LHCN-M2 (cell line): ENCODE measurements at regions not wholly inside any gene's neighbourhood (a gene's known extent, or its start where the extent isn't known, plus 50 kb on each side); places are given as distances from the start of the nearest gene placed in this dataset.

Experiments
- DNase-seq: peaks from one replicate; pipeline ENCODE4 v3.0.0-alpha.2; 2012; ENCODE audit warnings: low read depth

GRCh38 chr4:120977435-120977997, 55.0 kb upstream of the PRDM5 start:
- DNase-seq: peak; percentile 62

- no peak for DNase-seq
Measured at GRCh38 chr4:120973207-120973606, 50.7 kb upstream of the PRDM5 start.
